SK-N-SH treated with all-trans-retinoic acid at 6 μM for 48 hours (cell line): ENCODE measurements at regions not wholly inside any gene's neighbourhood (a gene's known extent, or its start where the extent isn't known, plus 50 kb on each side); places are given as distances from the start of the nearest gene placed in this dataset.

Source experiments
- BACH2 ChIP-seq: fragments of 250-450 bp; sonication (Bioruptor Pico); IDR thresholded peaks from 2 replicates; pipeline ENCODE4 v1.9.0; 2021; ENCODE audit warnings: mild to moderate bottlenecking, borderline replicate concordance
- OSR1 ChIP-seq: fragments of 250-450 bp; sonication (Bioruptor Pico); IDR thresholded peaks from 2 replicates; pipeline ENCODE4 v1.8.0; 2022; ENCODE audit warnings: moderate library complexity, mild to moderate bottlenecking, inconsistent platforms
- TOX ChIP-seq: fragments of 250-450 bp; sonication (Bioruptor Pico); IDR thresholded peaks from 2 replicates; pipeline ENCODE4 v1.8.0; 2021; ENCODE audit warnings: mild to moderate bottlenecking, moderate library complexity, borderline replicate concordance
- ZC3H10 ChIP-seq: fragments of 250-450 bp; sonication (Bioruptor Pico); IDR thresholded peaks from 2 replicates; pipeline ENCODE4 v1.5.1; 2021; ENCODE audit warnings: mild to moderate bottlenecking, moderate library complexity
- ZFP30 ChIP-seq: fragments of 450-650 bp; formaldehyde crosslinking; IDR thresholded peaks from 2 replicates; pipeline ENCODE4 v1.5.0; 2022; ENCODE audit warnings: mild to moderate bottlenecking, moderate library complexity
- TF ChIP-seq, protein P1 (sequence below): fragments of 250-450 bp; sonication (Bioruptor Pico); IDR thresholded peaks from 2 replicates; pipeline ENCODE4 v1.5.0; 2020; ENCODE audit warnings: mild to moderate bottlenecking, moderate library complexity
- TF ChIP-seq, protein P2 (sequence below): fragments of 250-450 bp; sonication (Bioruptor Pico); IDR thresholded peaks from 2 replicates; pipeline ENCODE4 v1.8.0; 2021; ENCODE audit warnings: low read depth, mild to moderate bottlenecking, moderate library complexity, borderline replicate concordance

DNA sequence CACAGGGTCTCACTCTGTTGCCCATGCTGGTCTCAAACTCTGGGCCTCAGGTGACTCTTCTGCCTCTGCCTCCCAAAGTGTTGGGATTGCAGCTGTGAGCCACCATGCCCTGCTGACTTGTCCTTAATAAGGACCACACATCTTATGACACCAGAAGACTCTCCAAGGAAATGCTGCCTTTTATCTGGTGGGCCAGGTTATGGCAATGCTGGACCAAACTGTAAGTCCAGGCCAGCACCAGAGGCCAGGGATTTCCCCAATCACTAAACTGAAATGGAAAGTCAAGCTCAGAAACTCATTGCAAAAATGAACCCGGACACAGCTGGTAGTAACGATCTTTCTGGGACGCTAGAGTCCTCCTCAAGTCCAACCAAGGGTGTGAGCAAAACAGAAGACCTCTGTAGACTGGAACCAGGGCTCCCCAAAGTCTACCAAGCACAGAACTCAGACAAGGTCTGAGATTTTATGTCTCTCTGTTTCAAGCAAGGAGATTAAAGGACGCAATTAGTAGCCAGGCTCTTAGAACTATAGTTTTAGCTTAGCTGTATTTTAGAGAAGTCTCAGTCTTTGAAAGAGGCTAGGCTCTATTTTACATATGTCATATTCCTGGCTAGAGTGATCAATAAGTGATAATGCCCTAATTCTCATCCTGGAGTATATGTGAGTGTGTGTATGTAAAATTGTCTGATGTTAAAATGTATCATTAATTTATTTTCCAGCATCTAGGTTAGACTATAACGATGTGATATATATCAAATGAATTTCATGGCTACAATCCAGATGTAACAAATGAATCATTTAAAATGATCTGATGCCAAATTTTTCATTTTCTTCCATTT, 74.0 kb upstream of the ITGB1 start:
- TF ChIP-seq ZC3H10 (CRISPR knock-in tag) (no peak), ZFP30 (CRISPR knock-in tag) (no peak), TOX (CRISPR knock-in tag) (no peak), OSR1 (no peak), BACH2 (CRISPR knock-in tag) (no peak)
- TF ChIP-seq, protein P1, sequence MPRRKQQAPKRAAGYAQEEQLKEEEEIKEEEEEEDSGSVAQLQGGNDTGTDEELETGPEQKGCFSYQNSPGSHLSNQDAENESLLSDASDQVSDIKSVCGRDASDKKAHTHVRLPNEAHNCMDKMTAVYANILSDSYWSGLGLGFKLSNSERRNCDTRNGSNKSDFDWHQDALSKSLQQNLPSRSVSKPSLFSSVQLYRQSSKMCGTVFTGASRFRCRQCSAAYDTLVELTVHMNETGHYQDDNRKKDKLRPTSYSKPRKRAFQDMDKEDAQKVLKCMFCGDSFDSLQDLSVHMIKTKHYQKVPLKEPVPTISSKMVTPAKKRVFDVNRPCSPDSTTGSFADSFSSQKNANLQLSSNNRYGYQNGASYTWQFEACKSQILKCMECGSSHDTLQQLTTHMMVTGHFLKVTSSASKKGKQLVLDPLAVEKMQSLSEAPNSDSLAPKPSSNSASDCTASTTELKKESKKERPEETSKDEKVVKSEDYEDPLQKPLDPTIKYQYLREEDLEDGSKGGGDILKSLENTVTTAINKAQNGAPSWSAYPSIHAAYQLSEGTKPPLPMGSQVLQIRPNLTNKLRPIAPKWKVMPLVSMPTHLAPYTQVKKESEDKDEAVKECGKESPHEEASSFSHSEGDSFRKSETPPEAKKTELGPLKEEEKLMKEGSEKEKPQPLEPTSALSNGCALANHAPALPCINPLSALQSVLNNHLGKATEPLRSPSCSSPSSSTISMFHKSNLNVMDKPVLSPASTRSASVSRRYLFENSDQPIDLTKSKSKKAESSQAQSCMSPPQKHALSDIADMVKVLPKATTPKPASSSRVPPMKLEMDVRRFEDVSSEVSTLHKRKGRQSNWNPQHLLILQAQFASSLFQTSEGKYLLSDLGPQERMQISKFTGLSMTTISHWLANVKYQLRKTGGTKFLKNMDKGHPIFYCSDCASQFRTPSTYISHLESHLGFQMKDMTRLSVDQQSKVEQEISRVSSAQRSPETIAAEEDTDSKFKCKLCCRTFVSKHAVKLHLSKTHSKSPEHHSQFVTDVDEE (CRISPR knock-in tag) = no peak
- TF ChIP-seq, protein P2, sequence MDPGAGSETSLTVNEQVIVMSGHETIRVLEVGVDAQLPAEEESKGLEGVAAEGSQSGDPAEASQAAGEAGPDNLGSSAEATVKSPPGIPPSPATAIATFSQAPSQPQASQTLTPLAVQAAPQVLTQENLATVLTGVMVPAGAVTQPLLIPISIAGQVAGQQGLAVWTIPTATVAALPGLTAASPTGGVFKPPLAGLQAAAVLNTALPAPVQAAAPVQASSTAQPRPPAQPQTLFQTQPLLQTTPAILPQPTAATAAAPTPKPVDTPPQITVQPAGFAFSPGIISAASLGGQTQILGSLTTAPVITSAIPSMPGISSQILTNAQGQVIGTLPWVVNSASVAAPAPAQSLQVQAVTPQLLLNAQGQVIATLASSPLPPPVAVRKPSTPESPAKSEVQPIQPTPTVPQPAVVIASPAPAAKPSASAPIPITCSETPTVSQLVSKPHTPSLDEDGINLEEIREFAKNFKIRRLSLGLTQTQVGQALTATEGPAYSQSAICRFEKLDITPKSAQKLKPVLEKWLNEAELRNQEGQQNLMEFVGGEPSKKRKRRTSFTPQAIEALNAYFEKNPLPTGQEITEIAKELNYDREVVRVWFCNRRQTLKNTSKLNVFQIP = no peak
